ENCODE measurements at regions not wholly inside any gene's neighbourhood (a gene's known extent, or its start where the extent isn't known, plus 50 kb on each side); places are given as distances from the start of the nearest gene placed in this dataset.

DNA sequence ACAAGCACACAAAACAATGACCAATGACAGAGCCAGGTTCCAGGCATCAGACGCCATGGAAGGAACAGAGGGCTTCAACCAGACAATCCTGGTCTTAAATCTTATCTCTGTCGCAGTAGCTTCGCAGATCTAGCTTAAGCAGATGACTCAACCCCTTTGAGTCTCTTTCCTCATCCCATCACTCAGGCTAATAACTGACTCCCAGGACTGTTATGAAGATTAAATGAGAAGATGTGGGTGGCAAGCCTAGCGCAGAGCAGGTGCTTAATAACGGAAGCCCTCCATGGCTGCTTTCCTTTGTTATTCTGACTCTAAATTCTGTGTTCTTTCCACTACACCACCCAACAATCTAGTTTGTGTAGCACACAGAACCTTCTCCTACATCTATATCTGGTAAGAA, 110.9 kb downstream of the SLC24A2 start:
- peaks cover 0 to 4% (median 0%) of the 10 kb centered on the region in 3 experiments; a peak in 5 of 7 replicates for H3K36me3 Mint-ChIP-seq (ENCODE audit: insufficient read depth in 1 of 3, low read depth in 3 of 3)
- H3K79me1 ChIP-seq (ENCODE audit: insufficient read depth, low read depth, low read length, poor library complexity, severe bottlenecking), result no peaks in the 10 kb centered on the region
- H2AK5ac ChIP-seq (ENCODE audit: insufficient read length, low read length), result no peak overlapping the region
- H4K20me1 ChIP-seq (ENCODE audit: control insufficient read depth, insufficient read depth, insufficient read length), result no peaks in the 10 kb centered on the region
- no peak overlapping the region for H3K4me2 ChIP-seq (ENCODE audit: insufficient read depth, insufficient read length, low read length)
- WGBS (ENCODE audit: extremely low coverage, insufficient read length, low lambda C conversion rate), result no CpG with 5 or more reads among the region's 5 CpGs
- H3K27me3 Mint-ChIP-seq (ENCODE audit: low read depth), result no peaks in the 10 kb centered on the region
- H3K23me2 ChIP-seq (ENCODE audit: insufficient read length, low read depth, low read length, poor library complexity, severe bottlenecking), result no peaks in the 10 kb centered on the region
- no peak overlapping the region for H3K18ac ChIP-seq (ENCODE audit: insufficient read length, low read depth, low read length)
- H2BK15ac ChIP-seq (ENCODE audit: low read depth, low read length), result no peak overlapping the region
- H3K27ac Mint-ChIP-seq, result no peak overlapping the region
- peaks cover 2% of the 10 kb centered on the region; the same call in 1 of the 2 replicates for H3K4me1 ChIP-seq (ENCODE audit: insufficient read depth, low read length)
- no peak for DNase-seq
- no peaks in the 10 kb centered on the region for H3K27me3 ChIP-seq (ENCODE audit: insufficient read depth, low read length)
- H3K9me3 ChIP-seq (ENCODE audit: control insufficient read depth, low read depth, low read length), result no peaks in the 10 kb centered on the region
- no peak overlapping the region for H3T11ph ChIP-seq (ENCODE audit: low read length)
- H4K5ac ChIP-seq (ENCODE audit: insufficient read length, low read depth, low read length), result no peak overlapping the region
- H3K14ac ChIP-seq (ENCODE audit: insufficient read depth, low read length), result no peak overlapping the region
- H3K56ac ChIP-seq (ENCODE audit: insufficient read length, low read depth, low read length), result no peak overlapping the region
- H3K23ac ChIP-seq (ENCODE audit: insufficient read length, low read depth, low read length), result no peak overlapping the region
- no peaks in the 10 kb centered on the region for H3K79me2 ChIP-seq (ENCODE audit: insufficient read depth, low read length)
- no peak overlapping the region for H3K9ac ChIP-seq (ENCODE audit: extremely low read depth, insufficient read length, low read length)
- no peak overlapping the region for H2BK5ac ChIP-seq (ENCODE audit: insufficient read length, low read length)
- peaks cover 0 to 4% of the 10 kb centered on the region in 2 experiments; a peak in 4 of 5 replicates for H3K9me3 Mint-ChIP-seq
- no peak overlapping the region for H3K4ac ChIP-seq (ENCODE audit: low read depth, low read length)
- H2AFZ ChIP-seq (ENCODE audit: low read length), result no peak overlapping the region
- no peak overlapping the region for H3K27ac ChIP-seq (ENCODE audit: insufficient read length, low read depth, low read length)
- no peak for TF ChIP-seq CTCF (conservative IDR thresholded peaks at IDR 0.05)
- no peak overlapping the region for H3K4me3 Mint-ChIP-seq
- H2BK12ac ChIP-seq (ENCODE audit: insufficient read length, low read depth, low read length), result no peak overlapping the region
- H2BK120ac ChIP-seq (ENCODE audit: low read depth, low read length, poor library complexity, severe bottlenecking), result no peak overlapping the region
- no peak overlapping the region for H2BK20ac ChIP-seq (ENCODE audit: low read depth, low read length, poor library complexity, severe bottlenecking)
- H3K4me1 Mint-ChIP-seq, result peaks cover 15 to 19% of the 10 kb centered on the region in 2 experiments
- no peak overlapping the region for H4K8ac ChIP-seq (replicated peaks; ENCODE audit: insufficient read length, low read depth, low read length)
- no peak overlapping the region for H4K91ac ChIP-seq (ENCODE audit: insufficient read length, low read depth, low read length)
